ENCODE measurements at regions not wholly inside any gene's neighbourhood (a gene's known extent, or its start where the extent isn't known, plus 50 kb on each side); places are given as distances from the start of the nearest gene placed in this dataset.

DNA sequence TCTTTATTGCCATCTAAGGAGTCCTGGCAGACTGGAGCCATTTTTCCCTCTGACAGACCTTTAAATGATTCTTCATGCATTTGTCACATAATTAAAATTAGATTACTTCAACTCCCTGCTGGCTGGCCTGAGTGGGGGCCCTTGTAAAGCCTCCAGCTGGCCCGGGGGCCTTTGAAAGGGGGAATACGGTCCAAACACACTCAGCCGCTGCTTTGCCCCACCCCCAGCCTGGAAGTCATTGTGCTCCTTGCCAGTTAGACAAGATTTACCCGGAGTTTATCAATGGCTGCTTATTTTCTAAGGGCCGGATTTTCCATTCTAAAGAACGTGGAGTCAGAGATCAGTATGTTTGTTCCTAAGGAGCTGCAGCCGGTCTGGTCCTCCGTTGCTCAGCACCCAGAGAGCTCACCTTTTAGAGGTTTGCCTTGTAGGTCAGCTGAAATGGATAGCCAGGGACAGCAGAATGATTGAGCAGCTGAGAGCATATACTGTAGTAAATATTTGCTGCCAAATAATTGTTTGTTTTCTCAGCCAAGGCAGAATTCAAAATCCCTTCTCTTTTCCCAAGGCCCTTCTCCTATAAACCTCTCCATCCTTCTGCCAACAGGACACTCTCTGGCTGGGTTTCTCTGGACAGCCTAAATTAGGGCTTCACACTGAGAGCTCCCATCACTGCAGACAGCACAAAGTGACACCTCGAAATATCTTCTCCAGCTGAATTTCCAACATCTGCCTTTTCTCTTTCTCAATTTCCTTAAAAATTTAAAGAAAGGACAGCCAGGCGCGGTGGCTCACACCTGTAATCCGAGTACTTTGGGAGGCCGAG is 68.4 kb upstream of the RBM24 start:
- no peaks in the 10 kb centered on the region; the same call in 1 of the 2 replicates for H3K27me3 Mint-ChIP-seq (ENCODE audit: low read depth)
- H2AK5ac ChIP-seq (ENCODE audit: insufficient read length, low read length), result no peak overlapping the region
- no peaks in the 10 kb centered on the region for H3K4me1 ChIP-seq (ENCODE audit: insufficient read depth, low read length)
- no peak overlapping the region for H3K14ac ChIP-seq (ENCODE audit: insufficient read depth, low read length)
- H2AFZ ChIP-seq (ENCODE audit: low read length), result no peak overlapping the region
- no peak overlapping the region for H3K4ac ChIP-seq (ENCODE audit: low read depth, low read length)
- H3K56ac ChIP-seq (ENCODE audit: insufficient read length, low read depth, low read length), result no peak overlapping the region
- no peak overlapping the region for H2BK120ac ChIP-seq (ENCODE audit: low read depth, low read length, poor library complexity, severe bottlenecking)
- no peak overlapping the region for H4K91ac ChIP-seq (ENCODE audit: insufficient read length, low read depth, low read length)
- H3K4me3 Mint-ChIP-seq, result no peak overlapping the region
- TF ChIP-seq, protein P1, sequence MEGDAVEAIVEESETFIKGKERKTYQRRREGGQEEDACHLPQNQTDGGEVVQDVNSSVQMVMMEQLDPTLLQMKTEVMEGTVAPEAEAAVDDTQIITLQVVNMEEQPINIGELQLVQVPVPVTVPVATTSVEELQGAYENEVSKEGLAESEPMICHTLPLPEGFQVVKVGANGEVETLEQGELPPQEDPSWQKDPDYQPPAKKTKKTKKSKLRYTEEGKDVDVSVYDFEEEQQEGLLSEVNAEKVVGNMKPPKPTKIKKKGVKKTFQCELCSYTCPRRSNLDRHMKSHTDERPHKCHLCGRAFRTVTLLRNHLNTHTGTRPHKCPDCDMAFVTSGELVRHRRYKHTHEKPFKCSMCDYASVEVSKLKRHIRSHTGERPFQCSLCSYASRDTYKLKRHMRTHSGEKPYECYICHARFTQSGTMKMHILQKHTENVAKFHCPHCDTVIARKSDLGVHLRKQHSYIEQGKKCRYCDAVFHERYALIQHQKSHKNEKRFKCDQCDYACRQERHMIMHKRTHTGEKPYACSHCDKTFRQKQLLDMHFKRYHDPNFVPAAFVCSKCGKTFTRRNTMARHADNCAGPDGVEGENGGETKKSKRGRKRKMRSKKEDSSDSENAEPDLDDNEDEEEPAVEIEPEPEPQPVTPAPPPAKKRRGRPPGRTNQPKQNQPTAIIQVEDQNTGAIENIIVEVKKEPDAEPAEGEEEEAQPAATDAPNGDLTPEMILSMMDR (conservative IDR thresholded peaks at IDR 0.05), result no peak
- DNase-seq, result no peak
- no peak overlapping the region for H3T11ph ChIP-seq (ENCODE audit: low read length)
- H3K79me2 ChIP-seq (ENCODE audit: insufficient read depth, low read length), result no peaks in the 10 kb centered on the region
- no peak overlapping the region for H3K4me2 ChIP-seq (ENCODE audit: insufficient read depth, insufficient read length, low read length)
- H3K79me1 ChIP-seq (ENCODE audit: insufficient read depth, low read depth, low read length, poor library complexity, severe bottlenecking), result no peaks in the 10 kb centered on the region
- peaks cover 17 to 18% of the 10 kb centered on the region in 2 experiments for H3K9me3 Mint-ChIP-seq
- 0 out of 7 replicates have a peak overlapping the region, but pooled peaks of 1 of the 3 experiments have one; percentile 19 for H3K27ac Mint-ChIP-seq
- H3K18ac ChIP-seq (ENCODE audit: insufficient read length, low read depth, low read length), result no peak overlapping the region
- H2BK15ac ChIP-seq (ENCODE audit: low read depth, low read length), result no peak overlapping the region
- no peak overlapping the region for H2BK5ac ChIP-seq (ENCODE audit: insufficient read length, low read length)
- H3K23me2 ChIP-seq (ENCODE audit: insufficient read length, low read depth, low read length, poor library complexity, severe bottlenecking), result no peaks in the 10 kb centered on the region
- H3K9ac ChIP-seq (ENCODE audit: extremely low read depth, insufficient read length, low read length), result no peak overlapping the region
- H2BK12ac ChIP-seq (ENCODE audit: insufficient read length, low read depth, low read length), result no peak overlapping the region
- H2BK20ac ChIP-seq (ENCODE audit: low read depth, low read length, poor library complexity, severe bottlenecking), result no peak overlapping the region
- H3K23ac ChIP-seq (ENCODE audit: insufficient read length, low read depth, low read length), result no peak overlapping the region
- H4K20me1 ChIP-seq (ENCODE audit: control insufficient read depth, insufficient read depth, insufficient read length), result no peaks in the 10 kb centered on the region
- WGBS (ENCODE audit: extremely low coverage, insufficient read length, low lambda C conversion rate), result no CpG with 5 or more reads among the region's 13 CpGs
- H3K27ac ChIP-seq (ENCODE audit: insufficient read length, low read depth, low read length), result no peak overlapping the region
- H4K8ac ChIP-seq (replicated peaks; ENCODE audit: insufficient read length, low read depth, low read length), result no peak overlapping the region
- H3K9me3 ChIP-seq (ENCODE audit: control insufficient read depth, low read depth, low read length), result no peaks in the 10 kb centered on the region
- H4K5ac ChIP-seq (ENCODE audit: insufficient read length, low read depth, low read length), result no peak overlapping the region
- peaks cover 0 to 12% (median 1%) of the 10 kb centered on the region in 3 experiments; a peak in 4 of 7 replicates for H3K36me3 Mint-ChIP-seq (ENCODE audit: insufficient read depth in 1 of 3, low read depth in 3 of 3)
- H3K4me1 Mint-ChIP-seq, result peaks cover 4 to 7% of the 10 kb centered on the region in 2 experiments; a peak in 3 of 4 replicates
- H3K27me3 ChIP-seq (ENCODE audit: insufficient read depth, low read length), result no peaks in the 10 kb centered on the region

Measured in H9 (cell line).